GM12892 (cell line): ENCODE measurements at regions not wholly inside any gene's neighbourhood (a gene's known extent, or its start where the extent isn't known, plus 50 kb on each side); places are given as distances from the start of the nearest gene placed in this dataset.

Experiments
- POLR2A ChIP-seq: IDR thresholded peaks from 2 replicates; pipeline ENCODE4 v1.6.1; 2011; ENCODE audit warnings: low read depth, low read length, control low read depth
- POLR2AphosphoS5 ChIP-seq: IDR thresholded peaks from 2 replicates; pipeline ENCODE4 v1.6.1; 2011; ENCODE audit warnings: low read depth, low read length, control low read depth

GRCh38 chr20:4299216-4299615 lies 50.1 kb upstream of the ADRA1D start:
- TF ChIP-seq POLR2AphosphoS5 (no peak), POLR2A (no peak)
